ENCODE measurements at regions not wholly inside any gene's neighbourhood (a gene's known extent, or its start where the extent isn't known, plus 50 kb on each side); places are given as distances from the start of the nearest gene placed in this dataset.

- no peak for ATAC-seq
Measured at GRCh38 chr13:38520041-38520440, 166.8 kb upstream of the FREM2 start.

GRCh38 chr13:38527140-38527539 is 159.7 kb upstream of the FREM2 start:
- no peak for ATAC-seq

GRCh38 chr13:38528986-38529385 is 157.9 kb upstream of the FREM2 start:
- ATAC-seq: no peak

- ATAC-seq: no peak
Measured at GRCh38 chr13:38530492-38530891, 156.4 kb upstream of the FREM2 start.

DNA sequence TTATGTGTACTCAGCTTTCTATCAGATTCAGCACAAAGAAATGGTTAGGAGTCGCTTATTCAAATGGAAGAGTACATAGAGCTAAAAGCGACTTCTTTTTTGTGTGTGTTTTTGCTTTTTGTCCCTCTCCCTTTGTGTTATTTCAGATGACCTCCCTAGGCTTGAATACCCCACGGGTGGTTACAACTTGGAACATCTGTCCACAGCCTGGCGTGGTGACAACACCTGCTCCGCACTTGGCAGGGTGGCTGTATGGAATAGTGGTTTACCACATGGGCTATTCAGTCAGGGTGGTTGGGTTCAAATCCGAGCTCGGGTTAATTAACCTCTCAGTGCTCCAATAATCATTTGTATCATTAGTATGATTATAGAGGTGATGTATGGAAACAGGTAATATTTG is 151.6 kb upstream of the FREM2 start:
- ATAC-seq: no peak

DNA sequence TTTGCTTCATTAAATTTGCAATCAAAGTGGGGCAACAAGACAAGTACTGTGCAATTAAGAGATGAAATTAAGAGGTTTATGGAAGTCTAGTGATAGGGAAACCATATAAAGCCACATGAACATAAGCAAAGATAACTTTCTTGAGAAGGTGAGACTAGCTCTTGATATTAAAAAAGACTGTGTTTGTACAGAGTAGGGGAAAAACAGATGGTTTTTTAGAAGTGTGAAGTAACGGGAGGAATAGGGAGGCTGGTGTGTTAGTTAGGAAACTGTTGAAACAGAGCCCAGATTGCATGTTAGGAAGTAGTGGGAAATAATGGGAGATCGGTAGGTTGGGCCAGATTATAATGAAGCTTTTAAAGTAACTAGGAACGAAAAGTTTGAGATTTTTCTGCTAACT is 149.8 kb upstream of the FREM2 start:
- no peak for ATAC-seq

GRCh38 chr13:38538422-38538821 is 148.5 kb upstream of the FREM2 start:
- ATAC-seq: no peak

GRCh38 chr13:38539632-38540031 is 147.2 kb upstream of the FREM2 start:
- ATAC-seq: no peak

DNA sequence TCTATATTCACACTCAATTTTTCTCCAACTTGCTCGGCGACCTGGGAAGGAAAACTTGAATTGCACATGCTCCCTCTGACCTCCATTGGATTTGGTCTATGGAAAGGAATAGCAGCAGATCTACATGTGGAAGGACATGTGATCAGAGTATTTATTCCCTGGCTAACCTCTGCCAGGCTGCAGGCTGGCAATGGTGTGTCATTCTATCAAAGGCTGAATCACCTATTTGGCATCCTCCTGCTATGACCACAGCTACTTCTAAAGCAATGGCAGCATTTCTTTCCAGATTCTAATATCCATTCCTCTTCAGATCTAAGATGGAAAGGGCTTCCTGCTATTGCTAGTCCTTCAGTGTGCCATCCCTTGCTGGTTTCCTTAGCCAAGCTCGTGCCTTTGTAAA is 144.3 kb upstream of the FREM2 start:
- ATAC-seq: no peak

GRCh38 chr13:38543561-38543960 is 143.3 kb upstream of the FREM2 start:
- ATAC-seq: no peak

- no peak for ATAC-seq
Measured at GRCh38 chr13:38563739-38564138, 123.1 kb upstream of the FREM2 start.

DNA sequence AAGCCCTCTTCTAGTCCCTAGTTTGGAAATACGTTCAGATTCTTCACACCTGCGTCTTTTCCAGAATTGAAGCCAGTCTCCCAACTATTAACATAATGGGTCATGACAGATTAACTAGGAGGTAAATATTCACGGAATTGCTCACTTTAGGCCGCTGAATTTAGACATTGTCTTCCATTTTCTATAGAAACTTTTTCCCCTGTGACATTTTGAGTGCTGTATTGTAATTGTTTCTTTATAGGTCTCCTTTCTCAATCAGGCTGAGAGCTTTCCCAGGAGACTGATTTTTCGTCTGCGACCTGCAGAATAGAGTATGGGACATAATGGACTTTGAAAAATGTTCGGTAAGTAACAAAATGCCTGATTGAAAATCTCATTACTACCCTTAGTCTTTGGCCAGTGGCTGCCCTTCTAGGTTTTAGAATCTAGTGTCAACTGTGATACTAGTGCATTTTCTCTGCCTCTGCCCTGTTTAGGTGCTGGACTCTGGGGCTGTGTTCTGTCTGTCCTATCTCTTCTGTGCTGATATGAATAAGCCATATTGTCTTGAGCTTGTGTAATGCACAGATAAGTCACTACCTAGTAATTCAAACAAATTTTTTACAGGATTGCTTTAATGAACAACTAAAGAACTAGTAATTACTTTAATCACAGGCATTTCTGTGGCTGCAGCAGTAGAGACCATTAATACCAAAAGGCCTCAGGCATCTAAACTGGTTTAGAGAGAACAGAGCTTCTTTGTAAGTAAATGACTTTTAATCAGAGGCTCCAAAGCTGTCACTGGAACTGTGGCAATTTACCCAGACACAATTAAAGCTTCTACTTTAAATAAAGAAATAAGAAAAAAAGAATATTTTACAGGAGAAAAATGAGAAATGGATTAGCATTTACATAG is 122.4 kb upstream of the FREM2 start:
- no peak for ATAC-seq

- no peak for ATAC-seq
Measured at GRCh38 chr13:38566023-38566422, 120.9 kb upstream of the FREM2 start.

- ATAC-seq: no peak
Measured at GRCh38 chr13:38566519-38566918, 120.4 kb upstream of the FREM2 start.

- no peak for ATAC-seq
Measured at GRCh38 chr13:38570706-38571105, 116.2 kb upstream of the FREM2 start.

GRCh38 chr13:38575427-38575826 is 111.5 kb upstream of the FREM2 start:
- ATAC-seq: no peak

DNA sequence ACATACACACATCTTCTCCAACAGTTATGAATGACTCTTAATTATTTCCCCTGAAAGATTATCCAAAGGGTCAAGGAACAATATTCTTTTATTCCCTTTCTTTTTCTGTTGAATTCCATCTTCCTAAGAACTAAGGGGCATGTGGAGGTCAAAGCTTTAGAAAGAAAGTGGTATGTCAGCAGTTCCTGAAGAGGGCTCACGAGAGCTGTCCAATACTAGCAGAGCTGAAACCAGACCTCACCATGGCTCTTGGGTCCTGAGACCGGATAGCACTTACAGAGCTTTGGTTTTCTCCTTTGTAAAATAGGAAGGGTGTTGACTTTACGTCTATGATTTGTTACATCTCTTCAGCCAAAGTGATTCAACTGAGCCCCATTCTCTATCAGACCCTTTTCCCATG is 109.8 kb upstream of the FREM2 start:
- ATAC-seq: no peak

GRCh38 chr13:38582133-38582532 is 104.7 kb upstream of the FREM2 start:
- ATAC-seq: no peak

DNA sequence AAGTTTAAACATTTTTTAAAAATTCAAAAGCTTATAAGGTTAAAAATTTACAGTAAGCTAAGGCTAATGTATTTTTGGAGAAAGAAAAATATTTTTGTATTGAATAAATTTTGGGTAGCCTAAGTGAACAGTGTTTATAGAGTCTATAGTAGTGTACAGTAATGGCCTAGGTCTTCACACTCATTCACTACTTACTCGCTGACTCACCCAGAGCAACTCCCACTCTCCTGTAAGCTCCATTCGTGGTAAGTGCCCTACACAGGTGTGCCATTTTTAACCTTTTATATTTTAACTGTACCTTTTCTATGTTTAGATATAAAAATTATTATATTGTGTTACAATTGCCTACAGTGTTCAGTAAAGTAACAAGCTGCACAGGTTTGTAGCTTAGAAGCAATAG is 96.6 kb upstream of the FREM2 start:
- ATAC-seq: no peak

DNA sequence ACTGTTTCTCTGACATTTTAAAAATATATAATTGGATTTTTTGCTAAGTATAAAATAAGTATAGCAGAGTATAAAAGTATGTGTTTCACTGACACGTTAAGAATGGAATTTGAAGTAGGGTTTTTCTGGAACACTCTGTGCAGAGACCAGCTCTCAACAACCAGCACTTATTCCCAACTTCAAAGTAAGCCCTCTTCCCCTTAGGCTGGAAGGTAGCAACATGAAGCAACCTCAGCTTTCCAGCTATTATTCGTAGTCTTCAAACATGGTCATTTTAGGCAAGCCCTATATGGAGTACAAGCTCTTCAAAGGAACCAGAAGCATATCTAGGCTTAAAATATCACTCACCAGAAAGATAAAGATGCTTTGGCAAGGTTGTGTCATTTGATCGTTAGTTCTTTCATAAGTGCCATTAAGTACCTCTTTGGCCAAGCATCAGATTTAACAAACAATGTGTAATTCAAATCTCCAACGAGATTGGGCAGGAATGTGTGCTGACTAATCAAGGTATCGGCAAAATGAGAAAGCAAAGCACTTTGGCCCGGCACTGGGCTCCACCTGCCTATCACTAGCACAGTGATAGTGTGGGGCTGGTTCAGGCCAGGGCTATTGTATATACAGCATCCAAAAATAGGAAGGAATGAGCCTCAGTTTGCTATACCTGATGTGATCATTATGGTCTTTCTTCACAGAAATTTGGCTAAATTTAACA is 95.9 kb upstream of the FREM2 start:
- ATAC-seq: no peak

GRCh38 chr13:38602266-38602665 is 84.6 kb upstream of the FREM2 start:
- no peak for ATAC-seq

DNA sequence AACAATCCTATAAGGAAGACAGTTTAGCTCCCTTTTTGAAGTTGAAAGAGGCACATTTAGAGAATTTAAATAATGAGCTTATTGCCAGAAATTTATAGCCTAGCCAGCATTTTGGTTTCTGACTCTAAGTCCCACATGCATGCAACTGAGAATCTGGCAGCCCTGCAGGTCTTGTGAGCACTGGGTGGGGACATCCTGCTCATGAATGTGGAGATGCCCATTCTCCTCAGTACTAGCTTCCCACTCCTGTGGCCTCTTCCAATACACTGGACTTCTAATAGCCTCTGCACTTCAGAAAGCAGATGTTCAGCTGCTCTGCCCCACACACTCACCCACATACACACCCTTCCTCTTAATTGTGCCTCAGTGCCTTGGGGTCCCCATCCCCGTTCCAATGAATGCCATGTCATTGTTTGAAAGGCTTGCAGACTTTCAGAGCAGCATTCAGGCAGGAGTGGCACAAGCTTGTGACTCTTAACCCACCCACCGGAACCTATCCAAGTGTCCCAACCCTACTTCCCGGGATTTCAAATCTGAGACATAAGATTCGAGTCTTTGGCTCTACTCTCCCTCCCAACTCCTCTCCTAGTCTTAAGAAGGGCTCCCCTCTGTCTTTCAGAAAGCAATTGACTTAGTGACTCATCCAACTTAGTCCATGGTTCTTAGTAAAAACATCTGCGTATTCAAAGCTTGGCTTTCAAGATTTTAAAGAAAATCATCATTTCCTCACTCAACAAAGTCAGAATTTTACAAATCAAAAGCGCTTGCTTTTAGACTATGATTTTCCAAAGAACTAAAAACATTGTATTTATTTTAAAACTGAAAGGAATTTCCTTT is 80.0 kb upstream of the FREM2 start:
- no peak for ATAC-seq

DNA sequence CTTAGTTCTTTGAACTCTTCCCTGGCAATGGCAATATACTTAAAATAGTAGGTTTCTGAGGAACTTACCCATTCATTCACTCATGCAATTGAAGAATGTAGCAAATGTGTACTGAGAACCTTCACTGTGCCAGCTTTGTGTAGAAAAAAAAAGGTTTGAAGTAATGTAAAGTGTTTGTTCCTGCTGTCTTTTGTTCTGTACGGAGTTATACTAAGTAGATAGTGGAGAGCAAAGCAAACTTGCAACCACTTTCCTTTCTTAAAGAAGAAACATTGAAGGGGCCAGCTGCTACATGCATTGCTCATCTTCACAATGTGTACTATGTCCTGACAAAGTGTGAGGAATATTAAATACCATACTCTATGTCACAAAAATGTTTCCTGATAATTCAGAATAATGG is 68.9 kb upstream of the FREM2 start:
- no peak for ATAC-seq

All from activated CD4-positive, CD25-positive, alpha-beta regulatory T cell treated with anti-CD3 and anti-CD28 coated beads, Interleukin-2, amount 50 U/mL, for 24 hours (primary cell).